Tibial artery (tissue), 4 donors: ENCODE measurements at regions not wholly inside any gene's neighbourhood (a gene's known extent, or its start where the extent isn't known, plus 50 kb on each side); places are given as distances from the start of the nearest gene placed in this dataset.

ENCODE experiments used
- DNase-seq, 2 donors: peaks; one replicate each; pipeline ENCODE4 v3.0.0-alpha.2; 2019
- H3K27ac ChIP-seq, 2 donors: fragments of 200-600 bp; sonication (generic) in 1 of 2; 1 replicate in 1 of 2; 2 replicates in 1 of 2; pipeline ENCODE4 v1.5.1; 2018 to 2019; ENCODE audit warnings: mild to moderate bottlenecking in 1 of 2
- H3K27me3 ChIP-seq, 2 donors: fragments of 200-600 bp; sonication (generic) in 1 of 2; one replicate each; pipeline versions ENCODE4 v1.5.1 to v1.6.0; 2016 to 2019
- H3K36me3 ChIP-seq, 3 donors: fragments of 200-600 bp; sonication (generic) in 2 of 3; one replicate each; pipeline ENCODE4 v1.5.1; 2016 to 2019; ENCODE audit warnings: mild to moderate bottlenecking in 2 of 3
- H3K4me1 ChIP-seq, 4 donors: fragments of 200-600 bp; sonication (generic) in 2 of 4; 1 replicate in 3 of 4; 2 replicates in 1 of 4; pipeline ENCODE4 v1.5.1; 2016 to 2019
- H3K4me3 ChIP-seq, 2 donors: fragments of 200-600 bp; sonication (generic) in 1 of 2; 1 replicate in 1 of 2; 2 replicates in 1 of 2; pipeline ENCODE4 v1.5.1; 2018 to 2019; ENCODE audit warnings: mild to moderate bottlenecking in 2 of 2
- H3K9me3 ChIP-seq, 3 donors: fragments of 200-600 bp; sonication (generic) in 1 of 3; one replicate each; pipeline ENCODE4 v1.5.1; 2016 to 2019
- intact Hi-C: fragments of 100-400 bp; cut with DNase I; formaldehyde crosslinking; loops from one replicate; pipeline ENCODE4 v1.15.0; 2023; ENCODE audit warnings: low total_unique reads
- TF ChIP-seq, protein P1 (sequence below), 2 experiments: fragments of 200-600 bp in 1 of 2; fragments of 450-650 bp in 1 of 2; IDR thresholded peaks; one replicate each; pipeline ENCODE4 v1.5.1; 2017 to 2019; ENCODE audit warnings: antibody characterized with exemption in 2 of 2, mild to moderate bottlenecking in 1 of 2, moderate library complexity in 1 of 2

GRCh38 chr4:116016201-116016600, 902.8 kb upstream of the NDST4 start:
- TF ChIP-seq, protein P1, sequence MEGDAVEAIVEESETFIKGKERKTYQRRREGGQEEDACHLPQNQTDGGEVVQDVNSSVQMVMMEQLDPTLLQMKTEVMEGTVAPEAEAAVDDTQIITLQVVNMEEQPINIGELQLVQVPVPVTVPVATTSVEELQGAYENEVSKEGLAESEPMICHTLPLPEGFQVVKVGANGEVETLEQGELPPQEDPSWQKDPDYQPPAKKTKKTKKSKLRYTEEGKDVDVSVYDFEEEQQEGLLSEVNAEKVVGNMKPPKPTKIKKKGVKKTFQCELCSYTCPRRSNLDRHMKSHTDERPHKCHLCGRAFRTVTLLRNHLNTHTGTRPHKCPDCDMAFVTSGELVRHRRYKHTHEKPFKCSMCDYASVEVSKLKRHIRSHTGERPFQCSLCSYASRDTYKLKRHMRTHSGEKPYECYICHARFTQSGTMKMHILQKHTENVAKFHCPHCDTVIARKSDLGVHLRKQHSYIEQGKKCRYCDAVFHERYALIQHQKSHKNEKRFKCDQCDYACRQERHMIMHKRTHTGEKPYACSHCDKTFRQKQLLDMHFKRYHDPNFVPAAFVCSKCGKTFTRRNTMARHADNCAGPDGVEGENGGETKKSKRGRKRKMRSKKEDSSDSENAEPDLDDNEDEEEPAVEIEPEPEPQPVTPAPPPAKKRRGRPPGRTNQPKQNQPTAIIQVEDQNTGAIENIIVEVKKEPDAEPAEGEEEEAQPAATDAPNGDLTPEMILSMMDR (IDR thresholded peaks at IDR 0.05), result no peak
- H3K27ac ChIP-seq, result no peak overlapping the region
- intact Hi-C loops, result no loop called here
- no peak for DNase-seq
- peaks cover 0 to 33% (median 29%) of the 10 kb centered on the region in 3 donors for H3K9me3 ChIP-seq
- no peaks in the 10 kb centered on the region for H3K36me3 ChIP-seq
- H3K4me1 ChIP-seq, result no peaks in the 10 kb centered on the region
- H3K27me3 ChIP-seq, result no peaks in the 10 kb centered on the region
- H3K4me3 ChIP-seq, result no peak overlapping the region

DNA sequence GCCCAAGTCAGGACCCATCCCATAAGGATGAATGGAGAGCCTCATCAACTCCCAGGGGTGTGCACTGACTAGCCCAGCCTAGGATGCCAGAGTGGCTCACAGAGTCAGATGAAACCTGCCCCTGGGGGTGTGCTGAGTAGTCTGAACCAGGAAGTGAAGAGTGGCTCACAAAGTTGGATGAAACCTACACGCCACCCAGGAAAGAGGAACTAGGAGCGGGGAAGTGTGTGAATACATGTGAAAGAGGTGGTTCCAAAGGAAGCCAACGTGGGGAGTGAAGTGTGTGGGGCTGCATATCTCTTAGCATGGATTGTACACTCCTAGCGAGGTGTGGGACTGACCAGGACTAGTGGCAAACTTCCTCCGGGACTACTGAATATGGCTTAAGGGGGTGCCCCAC, 902.1 kb upstream of the NDST4 start:
- H3K4me1 ChIP-seq, result no peaks in the 10 kb centered on the region
- TF ChIP-seq, protein P1 (IDR thresholded peaks at IDR 0.05), result no peak
- no peaks in the 10 kb centered on the region for H3K36me3 ChIP-seq
- no peak overlapping the region for H3K4me3 ChIP-seq
- H3K27ac ChIP-seq, result no peak overlapping the region
- intact Hi-C loops, result no loop called here
- H3K9me3 ChIP-seq, result peaks cover 0 to 30% (median 29%) of the 10 kb centered on the region in 3 donors
- no peak for DNase-seq
- no peaks in the 10 kb centered on the region for H3K27me3 ChIP-seq

GRCh38 chr4:116015062-116015461, 901.6 kb upstream of the NDST4 start:
- H3K4me3 ChIP-seq, result no peak overlapping the region
- H3K9me3 ChIP-seq, result peaks cover 0 to 26% (median 25%) of the 10 kb centered on the region in 3 donors
- no peak for DNase-seq
- H3K27ac ChIP-seq, result no peak overlapping the region
- TF ChIP-seq, protein P1 (IDR thresholded peaks at IDR 0.05), result no peak
- H3K36me3 ChIP-seq, result no peaks in the 10 kb centered on the region
- no peaks in the 10 kb centered on the region for H3K4me1 ChIP-seq
- intact Hi-C loops, result no loop called here
- no peaks in the 10 kb centered on the region for H3K27me3 ChIP-seq

DNA sequence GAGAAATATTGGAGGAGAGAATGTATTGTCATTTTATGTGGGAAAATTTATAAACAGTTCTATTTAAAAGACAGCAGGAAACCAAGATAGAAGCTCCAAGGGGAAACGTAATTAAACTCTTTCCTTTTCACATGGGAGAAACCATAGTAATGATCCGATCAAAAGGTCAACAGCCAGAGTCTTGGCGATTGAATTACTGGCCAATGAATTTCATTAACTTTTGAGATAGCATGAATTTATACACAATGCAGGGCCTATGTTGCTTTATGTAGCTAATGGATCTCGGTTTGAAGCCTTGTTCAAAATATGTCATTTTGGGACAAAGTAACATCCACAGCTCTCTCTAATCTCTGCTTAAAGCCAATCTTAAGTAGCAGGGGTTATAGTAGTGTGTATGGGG, 897.5 kb upstream of the NDST4 start:
- no peaks in the 10 kb centered on the region for H3K27me3 ChIP-seq
- peaks cover 0 to 18% (median 15%) of the 10 kb centered on the region in 3 donors for H3K9me3 ChIP-seq
- no peaks in the 10 kb centered on the region for H3K4me1 ChIP-seq
- TF ChIP-seq, protein P1 (IDR thresholded peaks at IDR 0.05), result no peak
- intact Hi-C loops, result no loop called here
- DNase-seq, result no peak
- H3K36me3 ChIP-seq, result no peaks in the 10 kb centered on the region
- no peak overlapping the region for H3K27ac ChIP-seq
- H3K4me3 ChIP-seq, result no peak overlapping the region

GRCh38 chr4:116005806-116006088, 892.3 kb upstream of the NDST4 start:
- DNase-seq, result no peak
- Histone ChIP-seq H3K36me3 (no peaks in the 10 kb centered on the region), H3K27me3 (no peaks in the 10 kb centered on the region), H3K4me1 (no peaks in the 10 kb centered on the region), H3K4me3 (no peak overlapping the region), H3K9me3 (no peaks in the 10 kb centered on the region), H3K27ac (no peak overlapping the region)
- TF ChIP-seq, protein P1 (IDR thresholded peaks at IDR 0.05), result no peak
- intact Hi-C loops, result no loop called here
